HCT116 (cell line): ENCODE measurements at regions not wholly inside any gene's neighbourhood (a gene's known extent, or its start where the extent isn't known, plus 50 kb on each side); places are given as distances from the start of the nearest gene placed in this dataset.

Experiments
- EGR1 ChIP-seq: IDR thresholded peaks from 2 replicates; pipeline ENCODE4 v1.6.1; 2012; ENCODE audit warnings: low read depth
- ELF1 ChIP-seq: IDR thresholded peaks from 2 replicates; pipeline ENCODE4 v1.6.1; 2012; ENCODE audit warnings: low read depth, borderline replicate concordance
- EZH2 ChIP-seq: fragments of 200-600 bp; sonication (generic); IDR thresholded peaks from 2 replicates; pipeline ENCODE4 v1.6.1; 2017; ENCODE audit warnings: antibody characterized with exemption, mixed run types
- POLR2A ChIP-seq: IDR thresholded peaks from 2 replicates; pipeline ENCODE4 v1.7.0; 2011; ENCODE audit warnings: borderline replicate concordance; ENCODE audit not compliant: insufficient read depth, insufficient read length; ENCODE audit errors: extremely low read depth
- SIN3A ChIP-seq: IDR thresholded peaks from 2 replicates; pipeline ENCODE4 v1.6.1; 2012; ENCODE audit warnings: low read depth
- SP1 ChIP-seq: IDR thresholded peaks from 2 replicates; pipeline ENCODE4 v1.6.1; 2012; ENCODE audit warnings: low read depth
- SRF ChIP-seq: IDR thresholded peaks from 2 replicates; pipeline ENCODE4 v1.6.1; 2012; ENCODE audit warnings: low read depth
- TF ChIP-seq, protein P1 (sequence below), 3 experiments: fragments of 200-600 bp in 1 of 3; sonication (generic) in 1 of 3; IDR thresholded peaks in 2 of 3; conservative IDR thresholded peaks in 1 of 3; 2 replicates each; pipeline ENCODE4 v1.5.1; 2012 to 2017; ENCODE audit warnings: low read depth in 2 of 3, low read length in 2 of 3, antibody characterized with exemption in 1 of 3, borderline replicate concordance in 1 of 3, control low read depth in 1 of 3, mild to moderate bottlenecking in 1 of 3, mixed read lengths in 1 of 3, mixed run types in 1 of 3, moderate library complexity in 1 of 3; ENCODE audit not compliant: insufficient read depth in 1 of 3

DNA sequence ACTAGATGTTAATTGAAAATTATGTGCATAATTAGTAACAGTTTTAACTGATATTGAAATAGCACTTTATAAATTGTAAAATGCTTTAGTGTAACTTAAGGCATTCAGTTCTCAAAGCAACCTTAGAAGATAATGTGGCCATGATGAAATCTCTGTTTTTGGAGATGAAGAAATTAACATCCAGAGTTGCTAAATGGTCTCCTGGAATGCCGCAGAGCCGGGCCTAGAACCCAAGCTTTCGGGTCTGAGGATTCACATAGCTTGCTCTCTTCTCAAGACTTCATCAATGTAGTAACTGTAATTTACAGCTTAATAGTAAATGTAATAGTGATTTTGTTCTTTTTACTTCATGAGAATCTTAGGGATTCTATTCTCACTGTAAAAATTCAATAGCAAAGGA, 272.3 kb downstream of the HS3ST3A1 start:
- TF ChIP-seq SP1 (no peak), EZH2 (no peak), ELF1 (no peak), SRF (no peak), SIN3A (no peak), EGR1 (no peak), POLR2A (no peak)
- TF ChIP-seq, protein P1, sequence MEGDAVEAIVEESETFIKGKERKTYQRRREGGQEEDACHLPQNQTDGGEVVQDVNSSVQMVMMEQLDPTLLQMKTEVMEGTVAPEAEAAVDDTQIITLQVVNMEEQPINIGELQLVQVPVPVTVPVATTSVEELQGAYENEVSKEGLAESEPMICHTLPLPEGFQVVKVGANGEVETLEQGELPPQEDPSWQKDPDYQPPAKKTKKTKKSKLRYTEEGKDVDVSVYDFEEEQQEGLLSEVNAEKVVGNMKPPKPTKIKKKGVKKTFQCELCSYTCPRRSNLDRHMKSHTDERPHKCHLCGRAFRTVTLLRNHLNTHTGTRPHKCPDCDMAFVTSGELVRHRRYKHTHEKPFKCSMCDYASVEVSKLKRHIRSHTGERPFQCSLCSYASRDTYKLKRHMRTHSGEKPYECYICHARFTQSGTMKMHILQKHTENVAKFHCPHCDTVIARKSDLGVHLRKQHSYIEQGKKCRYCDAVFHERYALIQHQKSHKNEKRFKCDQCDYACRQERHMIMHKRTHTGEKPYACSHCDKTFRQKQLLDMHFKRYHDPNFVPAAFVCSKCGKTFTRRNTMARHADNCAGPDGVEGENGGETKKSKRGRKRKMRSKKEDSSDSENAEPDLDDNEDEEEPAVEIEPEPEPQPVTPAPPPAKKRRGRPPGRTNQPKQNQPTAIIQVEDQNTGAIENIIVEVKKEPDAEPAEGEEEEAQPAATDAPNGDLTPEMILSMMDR (IDR thresholded peaks at IDR 0.05 in 2 of 3, conservative IDR thresholded peaks at IDR 0.05 in 1 of 3; ENCODE audit: borderline replicate concordance in 1 of 3, insufficient read depth in 1 of 3, low read depth in 2 of 3, low read length in 2 of 3), result no peak
